IMR-90 (cell line): ENCODE measurements at regions not wholly inside any gene's neighbourhood (a gene's known extent, or its start where the extent isn't known, plus 50 kb on each side); places are given as distances from the start of the nearest gene placed in this dataset.

Experiments
- ATAC-seq: fragments of 200-7000 bp; cut with Tn5 transposase; 2 replicates; pipeline ENCODE4 v1.9.1; 2020; ENCODE audit warnings: low read depth, mild to moderate bottlenecking, moderate library complexity
- BruUV-seq: library from RNA; stranded (reverse); fragments of 400-500 nt; replicated peaks from 2 replicates; lab custom pipeline; 2021; lab: Mats Ljungman, UMichigan
- CTCF ChIA-PET: fragments of 300-600 bp; formaldehyde crosslinking; extraction: SDS; loops from one replicate; lab custom pipeline; 2021; ENCODE audit warnings: antibody characterized with exemption; lab: Yijun Ruan, JAX
- POLR2A ChIA-PET: fragments of 300-600 bp; sonication (Branson Sonifier 250); formaldehyde crosslinking; loops from one replicate; lab custom pipeline; 2022; ENCODE audit warnings: antibody characterized with exemption; ENCODE audit not compliant: unreplicated experiment; lab: Charles Lee
- DNase-seq: peaks from one replicate; pipeline ENCODE4 v3.0.0; 2013
- H2AFZ ChIP-seq: replicated peaks from 2 replicates; pipeline ENCODE3; 2013; ENCODE audit warnings: low read length, mild to moderate bottlenecking; ENCODE audit not compliant: poor library complexity
- H2AK5ac ChIP-seq: 2 replicates; pipeline ENCODE4 v1.6.1; 2013; ENCODE audit warnings: low read depth, low read length, inconsistent platforms
- H2AK9ac ChIP-seq: replicated peaks from 2 replicates; pipeline ENCODE3; 2013; ENCODE audit warnings: mild to moderate bottlenecking, low read depth, low read length, moderate library complexity; ENCODE audit not compliant: poor library complexity
- H2BK120ac ChIP-seq: 2 replicates; pipeline ENCODE4 v1.6.1; 2013; ENCODE audit warnings: low read depth, low read length, inconsistent platforms
- H2BK15ac ChIP-seq: 3 replicates; pipeline ENCODE4 v1.6.1; 2013; ENCODE audit warnings: low read depth, low read length, inconsistent platforms
- H2BK20ac ChIP-seq: 2 replicates; pipeline ENCODE4 v1.6.1; 2013; ENCODE audit warnings: low read depth, mild to moderate bottlenecking, inconsistent platforms, low read length, moderate library complexity
- H2BK5ac ChIP-seq: 2 replicates; pipeline ENCODE4 v1.6.1; 2013; ENCODE audit warnings: mild to moderate bottlenecking, low read depth, low read length, inconsistent platforms; ENCODE audit not compliant: poor library complexity, severe bottlenecking
- H3K14ac ChIP-seq: replicated peaks from 2 replicates; pipeline ENCODE4 v1.6.1; 2013; ENCODE audit warnings: low read depth, low read length, inconsistent platforms
- H3K18ac ChIP-seq: 2 replicates; pipeline ENCODE4 v1.6.1; 2013; ENCODE audit warnings: low read depth, low read length, control low read depth
- H3K23ac ChIP-seq: 2 replicates; pipeline ENCODE4 v1.6.1; 2013; ENCODE audit warnings: low read depth, low read length, inconsistent platforms
- H3K27ac ChIP-seq: 2 replicates; pipeline ENCODE4 v1.5.1; 2013; ENCODE audit warnings: mild to moderate bottlenecking, control low read depth, low read length; ENCODE audit not compliant: insufficient read depth
- H3K27me3 ChIP-seq: 2 replicates; pipeline ENCODE4 v1.6.1; 2013; ENCODE audit warnings: low read length; ENCODE audit not compliant: control insufficient read depth, insufficient read depth
- H3K36me3 ChIP-seq: 2 replicates; pipeline ENCODE4 v1.6.1; 2013; ENCODE audit warnings: low read length, mixed read lengths; ENCODE audit not compliant: control insufficient read depth, insufficient read depth
- H3K4ac ChIP-seq: 2 replicates; pipeline ENCODE4 v1.6.1; 2013; ENCODE audit warnings: low read depth, low read length, inconsistent platforms
- H3K4me1 ChIP-seq: 2 replicates; pipeline ENCODE4 v1.6.1; 2013; ENCODE audit warnings: low read length, mixed read lengths; ENCODE audit not compliant: control insufficient read depth, insufficient read depth
- H3K4me2 ChIP-seq: 2 replicates; pipeline ENCODE4 v1.6.1; 2013; ENCODE audit warnings: low read depth, mild to moderate bottlenecking, control low read depth, low read length, moderate library complexity
- H3K4me3 ChIP-seq: 2 replicates; pipeline ENCODE4 v1.5.1; 2013; ENCODE audit warnings: low read depth, mild to moderate bottlenecking, control low read depth, low read length, moderate library complexity; ENCODE audit not compliant: insufficient read depth
- H3K56ac ChIP-seq: 2 replicates; pipeline ENCODE4 v1.6.1; 2013; ENCODE audit warnings: low read length, inconsistent platforms; ENCODE audit not compliant: insufficient read depth; ENCODE audit errors: extremely low read depth
- H3K79me1 ChIP-seq, 2 experiments: 2 replicates each; pipeline ENCODE4 v1.6.1; 2013; ENCODE audit warnings: low read length in 2 of 2, inconsistent platforms in 1 of 2, low read depth in 1 of 2
- H3K9ac ChIP-seq: 2 replicates; pipeline ENCODE4 v1.6.1; 2013; ENCODE audit warnings: low read depth, low read length, control low read depth
- H3K9me1 ChIP-seq: 2 replicates; pipeline ENCODE4 v1.6.1; 2013; ENCODE audit warnings: low read length, inconsistent platforms; ENCODE audit not compliant: insufficient read depth
- H3K9me3 ChIP-seq: 2 replicates; pipeline ENCODE4 v1.6.1; 2013; ENCODE audit warnings: low read length; ENCODE audit not compliant: control insufficient read depth, insufficient read depth
- H4K20me1 ChIP-seq: 2 replicates; pipeline ENCODE4 v1.6.1; 2013; ENCODE audit warnings: low read length, inconsistent platforms; ENCODE audit not compliant: insufficient read depth
- H4K5ac ChIP-seq: 2 replicates; pipeline ENCODE4 v1.6.1; 2013; ENCODE audit warnings: mild to moderate bottlenecking, low read depth, low read length, control low read depth
- H4K8ac ChIP-seq, 2 experiments: 2 replicates each; pipeline ENCODE4 v1.6.1; 2013; ENCODE audit warnings: low read depth in 2 of 2, low read length in 2 of 2, control low read depth in 1 of 2, inconsistent platforms in 1 of 2
- H4K91ac ChIP-seq: 2 replicates; pipeline ENCODE4 v1.6.1; 2013; ENCODE audit warnings: low read depth, low read length, inconsistent platforms; ENCODE audit not compliant: insufficient read depth
- CEBPB ChIP-seq: IDR thresholded peaks from 2 replicates; pipeline ENCODE4 v1.6.1; 2012; ENCODE audit warnings: low read depth, low read length, improper control_type of control experiment
- WGBS, 2 experiments: methylation state at CpG; one replicate each; pipeline versions ENCODE4 v1.1.5 to v1.1.7; 2013; ENCODE audit warnings: missing lambda C conversion rate in 2 of 2; ENCODE audit not compliant: insufficient read length in 1 of 2; ENCODE audit errors: extremely low coverage in 2 of 2; 5-methylcytosine and 5-hydroxymethylcytosine counted together
- dilution Hi-C: fragments of 300-500 bp; cut with HindIII; formaldehyde crosslinking; loops from one replicate; pipeline ENCODE4 v1.14.3; 2018; ENCODE audit warnings: low sequenced_read_pairs; ENCODE audit not compliant: unreplicated experiment
- in situ Hi-C: fragments of 300-500 bp; cut with MboI; formaldehyde crosslinking; loops from 3 replicates; pipeline ENCODE4 v1.14.3; 2019; ENCODE audit warnings: low sequenced_read_pairs, inconsistent platforms, mixed read lengths
- intact Hi-C: fragments of 100-400 bp; cut with micrococcal nuclease; formaldehyde crosslinking; loops from 2 replicates; pipeline ENCODE4 v1.10.0; 2022
- TF ChIP-seq, protein P1 (sequence below): fragments of 150-350 bp; IDR thresholded peaks from 2 replicates; pipeline ENCODE4 v1.6.1; 2016; ENCODE audit warnings: low read depth, mild to moderate bottlenecking, low read length, moderate library complexity, borderline replicate concordance

DNA sequence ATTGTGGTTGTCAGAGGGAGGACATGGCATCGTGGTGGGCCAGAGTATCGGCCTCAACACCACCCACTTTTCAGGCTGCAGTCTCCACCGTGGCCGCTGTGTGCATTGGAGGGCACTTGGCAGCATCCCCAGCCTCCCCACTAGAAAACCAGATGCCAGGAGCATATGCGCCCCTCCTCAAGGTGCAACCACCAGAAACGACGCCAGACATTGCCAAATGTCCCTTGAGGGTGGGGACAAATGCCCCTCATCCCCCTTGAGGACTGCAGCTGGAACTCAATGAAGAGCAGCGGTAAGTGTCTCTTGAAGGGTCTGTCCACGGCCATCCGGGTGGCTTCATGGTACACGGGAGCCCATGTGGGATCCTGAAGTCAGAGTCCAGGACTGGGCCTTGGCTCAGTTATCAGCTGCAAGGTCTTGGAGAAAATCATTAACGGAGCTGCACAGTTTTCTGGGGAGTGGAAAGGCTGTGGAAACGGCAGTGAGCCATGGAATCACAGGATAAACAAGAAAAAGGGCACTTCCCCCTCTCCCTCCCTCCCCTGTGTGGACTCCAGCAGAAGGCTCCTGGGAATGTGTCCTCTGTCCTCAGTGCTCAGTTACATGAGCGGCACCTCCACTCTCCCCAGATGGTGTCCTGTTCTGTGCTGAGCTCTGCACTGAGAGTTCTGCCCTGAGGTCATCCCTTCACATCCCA is 324.4 kb upstream of the B3GAT1 start:
- no peak overlapping the region for H3K4me3 ChIP-seq
- H3K18ac ChIP-seq = no peak overlapping the region
- H2BK20ac ChIP-seq = no peak overlapping the region
- no peak overlapping the region for H3K4me2 ChIP-seq
- no peak overlapping the region for H2AK5ac ChIP-seq
- no peak overlapping the region for H4K5ac ChIP-seq
- ATAC-seq = no peak
- H3K27ac ChIP-seq = no peak overlapping the region
- DNase-seq = no peak
- no peaks in the 10 kb centered on the region for H4K20me1 ChIP-seq
- CTCF ChIA-PET = no interaction called here
- 78% methylated on average over 1 of the region's 14 CpGs; no CpG with 5 or more reads in 1 of the 2 experiments for WGBS, 2 experiments
- no peak overlapping the region for H3K14ac ChIP-seq
- no peak overlapping the region for H4K91ac ChIP-seq
- H2BK15ac ChIP-seq = no peak overlapping the region
- H2AFZ ChIP-seq = no peak overlapping the region
- no peak overlapping the region for H4K8ac ChIP-seq
- dilution Hi-C loops (no loop called here), in situ Hi-C loops (no loop called here), intact Hi-C loops (no loop called here)
- peaks cover 41% of the 10 kb centered on the region for H3K9me3 ChIP-seq
- no peak overlapping the region for H3K9ac ChIP-seq
- H3K4me1 ChIP-seq = peaks cover 2% of the 10 kb centered on the region; the same call in 1 of the 2 replicates
- H3K9me1 ChIP-seq = no peaks in the 10 kb centered on the region
- no peak overlapping the region for H3K23ac ChIP-seq
- H2BK5ac ChIP-seq = no peak overlapping the region
- no peaks in the 10 kb centered on the region for H3K27me3 ChIP-seq
- H3K79me1 ChIP-seq = no peaks in the 10 kb centered on the region
- no peak for TF ChIP-seq CEBPB
- TF ChIP-seq, protein P1, sequence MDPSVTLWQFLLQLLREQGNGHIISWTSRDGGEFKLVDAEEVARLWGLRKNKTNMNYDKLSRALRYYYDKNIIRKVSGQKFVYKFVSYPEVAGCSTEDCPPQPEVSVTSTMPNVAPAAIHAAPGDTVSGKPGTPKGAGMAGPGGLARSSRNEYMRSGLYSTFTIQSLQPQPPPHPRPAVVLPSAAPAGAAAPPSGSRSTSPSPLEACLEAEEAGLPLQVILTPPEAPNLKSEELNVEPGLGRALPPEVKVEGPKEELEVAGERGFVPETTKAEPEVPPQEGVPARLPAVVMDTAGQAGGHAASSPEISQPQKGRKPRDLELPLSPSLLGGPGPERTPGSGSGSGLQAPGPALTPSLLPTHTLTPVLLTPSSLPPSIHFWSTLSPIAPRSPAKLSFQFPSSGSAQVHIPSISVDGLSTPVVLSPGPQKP = no peak
- POLR2A ChIA-PET = no interaction called here
- no peak overlapping the region for H2AK9ac ChIP-seq
- H3K36me3 ChIP-seq = no peaks in the 10 kb centered on the region
- no TSS peak for BruUV-seq
- H2BK120ac ChIP-seq = no peak overlapping the region
- H3K56ac ChIP-seq = no peak overlapping the region
- H3K4ac ChIP-seq = no peak overlapping the region
